ENCODE measurements at regions not wholly inside any gene's neighbourhood (a gene's known extent, or its start where the extent isn't known, plus 50 kb on each side); places are given as distances from the start of the nearest gene placed in this dataset.

DNA sequence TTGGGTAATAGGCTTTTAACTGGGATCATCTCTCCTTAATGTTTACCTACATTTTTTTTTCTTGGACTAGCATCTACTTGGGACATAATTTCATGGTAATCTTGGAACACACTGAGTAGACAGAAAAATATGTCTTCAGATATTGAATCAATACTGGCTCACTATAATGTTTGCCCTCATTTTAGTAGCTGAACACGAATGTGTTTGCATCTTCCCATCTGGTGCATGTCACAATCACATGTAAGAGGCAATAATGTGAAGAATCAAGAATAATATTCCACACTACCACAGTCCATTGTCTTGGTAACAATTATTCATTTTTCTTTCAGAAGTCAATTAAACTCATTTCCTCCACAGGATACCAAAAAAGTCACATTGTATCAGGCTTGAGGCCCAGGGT is 382.7 kb upstream of the CDH10 start:
- TF ChIP-seq, protein P1, sequence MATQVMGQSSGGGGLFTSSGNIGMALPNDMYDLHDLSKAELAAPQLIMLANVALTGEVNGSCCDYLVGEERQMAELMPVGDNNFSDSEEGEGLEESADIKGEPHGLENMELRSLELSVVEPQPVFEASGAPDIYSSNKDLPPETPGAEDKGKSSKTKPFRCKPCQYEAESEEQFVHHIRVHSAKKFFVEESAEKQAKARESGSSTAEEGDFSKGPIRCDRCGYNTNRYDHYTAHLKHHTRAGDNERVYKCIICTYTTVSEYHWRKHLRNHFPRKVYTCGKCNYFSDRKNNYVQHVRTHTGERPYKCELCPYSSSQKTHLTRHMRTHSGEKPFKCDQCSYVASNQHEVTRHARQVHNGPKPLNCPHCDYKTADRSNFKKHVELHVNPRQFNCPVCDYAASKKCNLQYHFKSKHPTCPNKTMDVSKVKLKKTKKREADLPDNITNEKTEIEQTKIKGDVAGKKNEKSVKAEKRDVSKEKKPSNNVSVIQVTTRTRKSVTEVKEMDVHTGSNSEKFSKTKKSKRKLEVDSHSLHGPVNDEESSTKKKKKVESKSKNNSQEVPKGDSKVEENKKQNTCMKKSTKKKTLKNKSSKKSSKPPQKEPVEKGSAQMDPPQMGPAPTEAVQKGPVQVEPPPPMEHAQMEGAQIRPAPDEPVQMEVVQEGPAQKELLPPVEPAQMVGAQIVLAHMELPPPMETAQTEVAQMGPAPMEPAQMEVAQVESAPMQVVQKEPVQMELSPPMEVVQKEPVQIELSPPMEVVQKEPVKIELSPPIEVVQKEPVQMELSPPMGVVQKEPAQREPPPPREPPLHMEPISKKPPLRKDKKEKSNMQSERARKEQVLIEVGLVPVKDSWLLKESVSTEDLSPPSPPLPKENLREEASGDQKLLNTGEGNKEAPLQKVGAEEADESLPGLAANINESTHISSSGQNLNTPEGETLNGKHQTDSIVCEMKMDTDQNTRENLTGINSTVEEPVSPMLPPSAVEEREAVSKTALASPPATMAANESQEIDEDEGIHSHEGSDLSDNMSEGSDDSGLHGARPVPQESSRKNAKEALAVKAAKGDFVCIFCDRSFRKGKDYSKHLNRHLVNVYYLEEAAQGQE (IDR thresholded peaks at IDR 0.05; ENCODE audit: insufficient replicate concordance, low read depth) = no peak
- no peak for TF ChIP-seq POLR2AphosphoS5 (IDR thresholded peaks at IDR 0.05; ENCODE audit: low read depth)
- TF ChIP-seq SPI1 (IDR thresholded peaks at IDR 0.05; ENCODE audit: borderline replicate concordance, low read depth) = no peak
- TF ChIP-seq, protein P2, sequence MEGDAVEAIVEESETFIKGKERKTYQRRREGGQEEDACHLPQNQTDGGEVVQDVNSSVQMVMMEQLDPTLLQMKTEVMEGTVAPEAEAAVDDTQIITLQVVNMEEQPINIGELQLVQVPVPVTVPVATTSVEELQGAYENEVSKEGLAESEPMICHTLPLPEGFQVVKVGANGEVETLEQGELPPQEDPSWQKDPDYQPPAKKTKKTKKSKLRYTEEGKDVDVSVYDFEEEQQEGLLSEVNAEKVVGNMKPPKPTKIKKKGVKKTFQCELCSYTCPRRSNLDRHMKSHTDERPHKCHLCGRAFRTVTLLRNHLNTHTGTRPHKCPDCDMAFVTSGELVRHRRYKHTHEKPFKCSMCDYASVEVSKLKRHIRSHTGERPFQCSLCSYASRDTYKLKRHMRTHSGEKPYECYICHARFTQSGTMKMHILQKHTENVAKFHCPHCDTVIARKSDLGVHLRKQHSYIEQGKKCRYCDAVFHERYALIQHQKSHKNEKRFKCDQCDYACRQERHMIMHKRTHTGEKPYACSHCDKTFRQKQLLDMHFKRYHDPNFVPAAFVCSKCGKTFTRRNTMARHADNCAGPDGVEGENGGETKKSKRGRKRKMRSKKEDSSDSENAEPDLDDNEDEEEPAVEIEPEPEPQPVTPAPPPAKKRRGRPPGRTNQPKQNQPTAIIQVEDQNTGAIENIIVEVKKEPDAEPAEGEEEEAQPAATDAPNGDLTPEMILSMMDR (IDR thresholded peaks at IDR 0.05; ENCODE audit: insufficient read depth, low read length) = no peak
- TF ChIP-seq GABPA (IDR thresholded peaks at IDR 0.05; ENCODE audit: low read depth) = no peak
- Histone ChIP-seq H3K27me3 (ENCODE audit: insufficient read depth, poor library complexity, severe bottlenecking) (no peaks in the 10 kb centered on the region), H3K27ac (replicated peaks) (no peak overlapping the region), H3K4me3 (replicated peaks; ENCODE audit: insufficient read depth, low read length) (no peak overlapping the region)
- no peak for DNase-seq (ENCODE audit: low read depth in 1 of 2, low spot score in 1 of 2)

DNA sequence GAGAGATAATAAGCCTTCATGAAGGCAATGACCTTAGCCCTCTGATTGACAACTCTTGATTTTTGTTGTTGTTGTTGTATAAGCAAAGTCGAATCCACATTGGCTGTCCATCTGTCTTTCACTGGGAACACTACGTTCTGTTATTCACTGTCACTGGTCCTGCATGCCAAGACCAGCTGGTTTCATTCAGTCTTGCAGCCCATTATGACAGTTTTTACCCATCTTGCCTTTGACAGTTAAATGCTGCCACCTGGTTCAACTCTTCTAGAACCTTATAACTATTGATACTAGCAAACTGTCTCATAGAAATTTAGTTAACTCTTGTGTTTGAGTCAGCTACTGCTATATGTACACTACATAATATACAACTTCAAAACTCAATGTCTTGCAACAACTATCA is 382.3 kb upstream of the CDH10 start:
- no peak for TF ChIP-seq POLR2AphosphoS5 (IDR thresholded peaks at IDR 0.05; ENCODE audit: low read depth)
- TF ChIP-seq, protein P2 (IDR thresholded peaks at IDR 0.05; ENCODE audit: insufficient read depth, low read length) = no peak
- no peak for TF ChIP-seq GABPA (IDR thresholded peaks at IDR 0.05; ENCODE audit: low read depth)
- TF ChIP-seq, protein P1 (IDR thresholded peaks at IDR 0.05; ENCODE audit: insufficient replicate concordance, low read depth) = no peak
- TF ChIP-seq SPI1 (IDR thresholded peaks at IDR 0.05; ENCODE audit: borderline replicate concordance, low read depth) = no peak

DNA sequence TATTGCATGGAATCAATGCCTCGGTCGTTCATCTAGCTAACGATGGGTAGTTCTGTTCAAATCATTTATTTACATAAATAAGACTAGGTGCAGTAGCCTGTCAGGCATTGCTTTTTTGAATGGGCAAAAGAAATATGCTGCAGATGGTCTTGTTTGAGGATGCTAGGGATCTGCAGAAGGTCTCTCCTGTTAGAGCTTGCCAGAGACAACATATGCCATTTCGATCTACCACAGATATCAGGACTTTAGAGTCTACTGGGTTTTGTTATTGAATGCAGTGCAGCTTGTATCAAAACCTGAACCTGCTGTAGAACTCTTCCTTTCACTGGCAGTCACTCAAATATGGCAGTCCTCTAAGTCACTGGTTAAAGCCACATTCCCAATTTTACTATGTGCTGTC is 381.1 kb upstream of the CDH10 start:
- DNase-seq (ENCODE audit: low read depth in 1 of 2, low spot score in 1 of 2) = no peak
- TF ChIP-seq SPI1 (IDR thresholded peaks at IDR 0.05; ENCODE audit: borderline replicate concordance, low read depth) (no peak), POLR2AphosphoS5 (IDR thresholded peaks at IDR 0.05; ENCODE audit: low read depth) (no peak), GABPA (IDR thresholded peaks at IDR 0.05; ENCODE audit: low read depth) (no peak)
- TF ChIP-seq, protein P2 (IDR thresholded peaks at IDR 0.05; ENCODE audit: insufficient read depth, low read length) = no peak
- TF ChIP-seq, protein P1 (IDR thresholded peaks at IDR 0.05; ENCODE audit: insufficient replicate concordance, low read depth) = no peak
- no peaks in the 10 kb centered on the region for H3K27me3 ChIP-seq (ENCODE audit: insufficient read depth, poor library complexity, severe bottlenecking)
- no peak overlapping the region for H3K27ac ChIP-seq (replicated peaks)
- H3K4me3 ChIP-seq (replicated peaks; ENCODE audit: insufficient read depth, low read length) = no peak overlapping the region

More for the DNA sequence above, 382.3 kb upstream of the CDH10 start:
- Histone ChIP-seq H3K27ac (replicated peaks) (no peak overlapping the region), H3K27me3 (ENCODE audit: insufficient read depth, poor library complexity, severe bottlenecking) (no peaks in the 10 kb centered on the region), H3K4me3 (replicated peaks; ENCODE audit: insufficient read depth, low read length) (no peak overlapping the region)
- DNase-seq (ENCODE audit: low read depth in 1 of 2, low spot score in 1 of 2) = no peak

Measured in HL-60 (cell line).